ENCODE measurements at regions not wholly inside any gene's neighbourhood (a gene's known extent, or its start where the extent isn't known, plus 50 kb on each side); places are given as distances from the start of the nearest gene placed in this dataset.

GRCh38 chr10:36147529-36147928 is 505.4 kb upstream of the FZD8 start:
- Histone ChIP-seq H3K9me3 (ENCODE audit: control insufficient read depth, low read length) (no peaks in the 10 kb centered on the region), H3K36me3 (ENCODE audit: control insufficient read depth, insufficient read depth, low read length) (no peaks in the 10 kb centered on the region), H3K4me1 (ENCODE audit: control insufficient read depth, insufficient read depth, low read length, poor library complexity, severe bottlenecking) (no peaks in the 10 kb centered on the region), H3K27ac (ENCODE audit: insufficient read depth, low read length, poor library complexity, severe bottlenecking) (no peak overlapping the region), H3K4me3 (ENCODE audit: insufficient read depth, low read depth, low read length, poor library complexity, severe bottlenecking) (no peak overlapping the region), H3K27me3 (replicated peaks; ENCODE audit: control insufficient read depth, insufficient read depth, low read length, poor library complexity, severe bottlenecking) (no peaks in the 10 kb centered on the region)
- no peak for DNase-seq

DNA sequence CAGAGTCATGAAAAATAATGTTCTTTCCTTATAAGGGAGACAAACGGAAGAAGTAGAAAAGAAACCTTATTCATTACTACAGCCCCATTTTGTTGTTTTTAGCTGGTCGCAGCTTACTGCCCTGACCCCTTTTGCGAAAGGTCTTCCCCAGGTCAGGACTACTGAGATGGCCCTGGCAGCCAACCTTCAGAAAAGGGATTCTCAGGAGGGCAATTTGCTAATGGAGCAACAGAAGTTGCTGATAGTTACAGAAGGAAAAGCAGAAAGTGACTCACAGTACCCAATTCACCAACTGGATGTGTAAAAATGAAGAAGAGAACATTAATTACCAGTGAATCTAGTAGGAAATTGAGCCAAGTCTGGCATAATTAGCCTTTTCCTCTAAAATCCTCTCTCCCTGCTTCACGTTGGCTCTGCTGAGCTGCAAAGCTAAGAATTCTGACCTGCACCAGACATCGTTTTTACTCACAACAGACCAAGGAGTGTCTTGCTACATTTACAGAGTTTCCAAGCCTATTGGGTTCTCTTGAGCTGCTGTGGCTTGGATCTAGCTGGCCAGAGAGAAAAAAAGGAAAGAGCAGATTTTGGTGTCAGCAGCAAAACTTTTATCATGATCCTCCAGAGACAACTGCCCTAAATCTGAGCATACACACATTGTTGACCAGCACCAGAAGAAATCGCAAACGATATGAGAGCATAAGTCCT is 499.9 kb upstream of the FZD8 start:
- Histone ChIP-seq H3K27me3 (replicated peaks; ENCODE audit: control insufficient read depth, insufficient read depth, low read length, poor library complexity, severe bottlenecking) (no peaks in the 10 kb centered on the region), H3K9me3 (ENCODE audit: control insufficient read depth, low read length) (no peaks in the 10 kb centered on the region), H3K4me1 (ENCODE audit: control insufficient read depth, insufficient read depth, low read length, poor library complexity, severe bottlenecking) (no peaks in the 10 kb centered on the region), H3K27ac (ENCODE audit: insufficient read depth, low read length, poor library complexity, severe bottlenecking) (no peak overlapping the region), H3K36me3 (ENCODE audit: control insufficient read depth, insufficient read depth, low read length) (no peaks in the 10 kb centered on the region), H3K4me3 (ENCODE audit: insufficient read depth, low read depth, low read length, poor library complexity, severe bottlenecking) (no peak overlapping the region)
- DNase-seq, result no peak

DNA sequence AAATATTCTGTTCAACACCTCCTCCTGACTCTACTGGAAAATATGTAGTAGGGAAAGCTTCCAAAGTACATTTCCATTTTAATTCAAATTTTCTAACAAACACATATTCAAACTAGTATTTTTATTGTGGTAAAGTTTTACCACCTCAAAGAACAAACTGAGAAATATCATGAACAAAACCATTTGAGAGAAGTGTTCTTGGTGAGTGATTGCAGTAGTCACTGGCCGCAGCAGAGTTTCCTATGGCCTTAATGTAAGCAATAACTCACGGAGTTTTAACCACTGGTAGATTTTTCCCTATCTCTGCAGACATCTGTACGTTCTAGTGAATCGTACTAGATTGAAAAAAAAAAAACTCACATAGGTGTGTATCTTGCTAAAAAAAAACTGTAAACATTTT is 487.0 kb upstream of the FZD8 start:
- DNase-seq, result no peak

GRCh38 chr10:36126076-36126475 is 484.0 kb upstream of the FZD8 start:
- H3K4me3 ChIP-seq (ENCODE audit: insufficient read depth, low read depth, low read length, poor library complexity, severe bottlenecking), result no peak overlapping the region

More for the DNA sequence above, 487.0 kb upstream of the FZD8 start:
- Histone ChIP-seq H3K4me1 (ENCODE audit: control insufficient read depth, insufficient read depth, low read length, poor library complexity, severe bottlenecking) (no peaks in the 10 kb centered on the region), H3K4me3 (ENCODE audit: insufficient read depth, low read depth, low read length, poor library complexity, severe bottlenecking) (no peak overlapping the region), H3K36me3 (ENCODE audit: control insufficient read depth, insufficient read depth, low read length) (no peaks in the 10 kb centered on the region), H3K9me3 (ENCODE audit: control insufficient read depth, low read length) (no peaks in the 10 kb centered on the region), H3K27ac (ENCODE audit: insufficient read depth, low read length, poor library complexity, severe bottlenecking) (no peak overlapping the region), H3K27me3 (replicated peaks; ENCODE audit: control insufficient read depth, insufficient read depth, low read length, poor library complexity, severe bottlenecking) (no peaks in the 10 kb centered on the region)

GRCh38 chr10:36119455-36119854 is 477.4 kb upstream of the FZD8 start:
- no peak for DNase-seq
- Histone ChIP-seq H3K4me3 (ENCODE audit: insufficient read depth, low read depth, low read length, poor library complexity, severe bottlenecking) (no peak overlapping the region), H3K4me1 (ENCODE audit: control insufficient read depth, insufficient read depth, low read length, poor library complexity, severe bottlenecking) (no peaks in the 10 kb centered on the region), H3K27ac (ENCODE audit: insufficient read depth, low read length, poor library complexity, severe bottlenecking) (no peak overlapping the region), H3K27me3 (replicated peaks; ENCODE audit: control insufficient read depth, insufficient read depth, low read length, poor library complexity, severe bottlenecking) (no peaks in the 10 kb centered on the region), H3K36me3 (ENCODE audit: control insufficient read depth, insufficient read depth, low read length) (no peaks in the 10 kb centered on the region), H3K9me3 (ENCODE audit: control insufficient read depth, low read length) (no peaks in the 10 kb centered on the region)

More at GRCh38 chr10:36126076-36126475, 484.0 kb upstream of the FZD8 start:
- Histone ChIP-seq H3K4me1 (ENCODE audit: control insufficient read depth, insufficient read depth, low read length, poor library complexity, severe bottlenecking) (no peaks in the 10 kb centered on the region), H3K36me3 (ENCODE audit: control insufficient read depth, insufficient read depth, low read length) (no peaks in the 10 kb centered on the region), H3K27me3 (replicated peaks; ENCODE audit: control insufficient read depth, insufficient read depth, low read length, poor library complexity, severe bottlenecking) (no peaks in the 10 kb centered on the region), H3K27ac (ENCODE audit: insufficient read depth, low read length, poor library complexity, severe bottlenecking) (no peak overlapping the region), H3K9me3 (ENCODE audit: control insufficient read depth, low read length) (no peaks in the 10 kb centered on the region)
- no peak for DNase-seq

GRCh38 chr10:36118314-36118713 is 476.2 kb upstream of the FZD8 start:
- Histone ChIP-seq H3K9me3 (ENCODE audit: control insufficient read depth, low read length) (no peaks in the 10 kb centered on the region), H3K4me1 (ENCODE audit: control insufficient read depth, insufficient read depth, low read length, poor library complexity, severe bottlenecking) (no peaks in the 10 kb centered on the region), H3K4me3 (ENCODE audit: insufficient read depth, low read depth, low read length, poor library complexity, severe bottlenecking) (no peak overlapping the region), H3K27me3 (replicated peaks; ENCODE audit: control insufficient read depth, insufficient read depth, low read length, poor library complexity, severe bottlenecking) (no peaks in the 10 kb centered on the region), H3K36me3 (ENCODE audit: control insufficient read depth, insufficient read depth, low read length) (no peaks in the 10 kb centered on the region), H3K27ac (ENCODE audit: insufficient read depth, low read length, poor library complexity, severe bottlenecking) (no peak overlapping the region)
- no peak for DNase-seq

GRCh38 chr10:36117890-36118289 is 475.8 kb upstream of the FZD8 start:
- no peak overlapping the region for H3K4me3 ChIP-seq (ENCODE audit: insufficient read depth, low read depth, low read length, poor library complexity, severe bottlenecking)
- no peak for DNase-seq
- H3K27me3 ChIP-seq (replicated peaks; ENCODE audit: control insufficient read depth, insufficient read depth, low read length, poor library complexity, severe bottlenecking), result no peaks in the 10 kb centered on the region
- H3K4me1 ChIP-seq (ENCODE audit: control insufficient read depth, insufficient read depth, low read length, poor library complexity, severe bottlenecking), result no peaks in the 10 kb centered on the region
- H3K9me3 ChIP-seq (ENCODE audit: control insufficient read depth, low read length), result no peaks in the 10 kb centered on the region
- H3K27ac ChIP-seq (ENCODE audit: insufficient read depth, low read length, poor library complexity, severe bottlenecking), result no peak overlapping the region
- H3K36me3 ChIP-seq (ENCODE audit: control insufficient read depth, insufficient read depth, low read length), result no peaks in the 10 kb centered on the region

DNA sequence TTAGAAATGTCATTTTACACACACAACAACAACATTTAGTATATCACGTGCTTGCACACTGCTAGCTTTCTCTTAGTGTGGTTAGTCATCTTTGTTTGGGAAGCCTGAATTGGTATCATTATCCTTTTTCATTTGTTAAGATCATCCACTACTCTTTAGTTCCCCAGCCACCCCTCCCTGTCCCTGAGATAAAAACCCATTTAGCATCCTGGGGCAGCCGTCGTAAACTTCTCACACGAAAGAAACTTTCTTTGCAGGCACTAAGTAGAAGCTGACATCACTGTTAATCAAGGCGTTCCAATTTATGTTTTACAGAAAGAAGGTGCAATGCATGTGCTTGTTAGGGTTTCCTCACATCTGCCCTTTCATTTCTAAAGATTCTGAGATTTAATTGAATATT is 475.1 kb upstream of the FZD8 start:
- Histone ChIP-seq H3K9me3 (ENCODE audit: control insufficient read depth, low read length) (no peaks in the 10 kb centered on the region), H3K4me3 (ENCODE audit: insufficient read depth, low read depth, low read length, poor library complexity, severe bottlenecking) (no peak overlapping the region), H3K4me1 (ENCODE audit: control insufficient read depth, insufficient read depth, low read length, poor library complexity, severe bottlenecking) (no peaks in the 10 kb centered on the region), H3K27ac (ENCODE audit: insufficient read depth, low read length, poor library complexity, severe bottlenecking) (no peak overlapping the region), H3K36me3 (ENCODE audit: control insufficient read depth, insufficient read depth, low read length) (no peaks in the 10 kb centered on the region), H3K27me3 (replicated peaks; ENCODE audit: control insufficient read depth, insufficient read depth, low read length, poor library complexity, severe bottlenecking) (no peaks in the 10 kb centered on the region)
- DNase-seq, result no peak

- H3K36me3 ChIP-seq (ENCODE audit: control insufficient read depth, insufficient read depth, low read length), result no peaks in the 10 kb centered on the region
- H3K27me3 ChIP-seq (replicated peaks; ENCODE audit: control insufficient read depth, insufficient read depth, low read length, poor library complexity, severe bottlenecking), result no peaks in the 10 kb centered on the region
- no peaks in the 10 kb centered on the region for H3K4me1 ChIP-seq (ENCODE audit: control insufficient read depth, insufficient read depth, low read length, poor library complexity, severe bottlenecking)
- H3K9me3 ChIP-seq (ENCODE audit: control insufficient read depth, low read length), result no peaks in the 10 kb centered on the region
- H3K27ac ChIP-seq (ENCODE audit: insufficient read depth, low read length, poor library complexity, severe bottlenecking), result no peak overlapping the region
- H3K4me3 ChIP-seq (ENCODE audit: insufficient read depth, low read depth, low read length, poor library complexity, severe bottlenecking), result no peak overlapping the region
- no peak for DNase-seq
Observed at GRCh38 chr10:36116731-36117130, 474.6 kb upstream of the FZD8 start.

GRCh38 chr10:36116040-36116439 is 473.9 kb upstream of the FZD8 start:
- H3K27me3 ChIP-seq (replicated peaks; ENCODE audit: control insufficient read depth, insufficient read depth, low read length, poor library complexity, severe bottlenecking), result no peaks in the 10 kb centered on the region
- no peak for DNase-seq
- H3K27ac ChIP-seq (ENCODE audit: insufficient read depth, low read length, poor library complexity, severe bottlenecking), result no peak overlapping the region
- H3K4me1 ChIP-seq (ENCODE audit: control insufficient read depth, insufficient read depth, low read length, poor library complexity, severe bottlenecking), result no peaks in the 10 kb centered on the region
- no peaks in the 10 kb centered on the region for H3K36me3 ChIP-seq (ENCODE audit: control insufficient read depth, insufficient read depth, low read length)
- no peaks in the 10 kb centered on the region for H3K9me3 ChIP-seq (ENCODE audit: control insufficient read depth, low read length)
- no peak overlapping the region for H3K4me3 ChIP-seq (ENCODE audit: insufficient read depth, low read depth, low read length, poor library complexity, severe bottlenecking)

All from effector memory CD4-positive, alpha-beta T cell (primary cell).